ENCODE measurements at regions not wholly inside any gene's neighbourhood (a gene's known extent, or its start where the extent isn't known, plus 50 kb on each side); places are given as distances from the start of the nearest gene placed in this dataset.
"Not testable (repeated sequence)": the region's sequence is repeated elsewhere in the genome, so short reads cannot be mapped to it uniquely, and the experiment has no call there.

DNA sequence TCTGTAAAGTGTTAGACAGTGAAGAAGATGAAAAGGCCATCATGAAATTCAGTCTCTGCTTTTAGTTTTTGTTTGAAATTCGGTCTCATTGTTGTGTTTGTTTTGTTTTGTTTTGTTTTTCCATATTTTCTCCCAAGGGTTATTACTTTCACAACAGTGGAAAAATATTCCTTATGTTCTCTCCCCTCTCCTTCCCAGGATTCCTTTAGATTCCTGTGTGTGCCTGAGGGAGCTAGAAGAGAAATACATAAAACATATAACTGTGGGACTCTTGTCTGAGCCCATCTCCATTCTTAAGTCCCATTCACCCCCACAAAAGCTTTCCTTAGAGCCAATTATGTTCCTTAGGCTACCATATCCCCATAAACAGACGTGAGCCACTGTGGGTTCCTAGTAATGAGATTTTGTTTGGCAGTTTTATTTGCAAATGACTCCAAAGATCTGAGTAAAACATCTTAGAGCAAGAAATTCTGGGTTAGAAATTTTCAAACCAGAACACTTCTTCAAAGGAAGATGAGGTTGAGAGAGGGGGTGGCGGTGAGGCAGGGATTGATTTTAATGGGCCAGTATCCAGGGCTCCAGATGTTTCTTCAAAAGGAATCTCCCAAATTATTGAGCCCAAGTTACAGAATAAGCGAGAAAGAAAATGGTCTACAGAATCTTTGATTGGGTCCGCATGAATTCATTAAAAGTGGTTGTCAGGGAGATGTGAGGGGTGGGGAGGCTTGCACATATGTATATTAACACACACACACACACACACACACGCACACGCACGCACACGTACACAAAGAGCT lies 157.8 kb upstream of the TNP1 start:
- DNase-seq (ENCODE audit: low read depth in 2 of 2, low spot score in 1 of 2), result no peak

DNA sequence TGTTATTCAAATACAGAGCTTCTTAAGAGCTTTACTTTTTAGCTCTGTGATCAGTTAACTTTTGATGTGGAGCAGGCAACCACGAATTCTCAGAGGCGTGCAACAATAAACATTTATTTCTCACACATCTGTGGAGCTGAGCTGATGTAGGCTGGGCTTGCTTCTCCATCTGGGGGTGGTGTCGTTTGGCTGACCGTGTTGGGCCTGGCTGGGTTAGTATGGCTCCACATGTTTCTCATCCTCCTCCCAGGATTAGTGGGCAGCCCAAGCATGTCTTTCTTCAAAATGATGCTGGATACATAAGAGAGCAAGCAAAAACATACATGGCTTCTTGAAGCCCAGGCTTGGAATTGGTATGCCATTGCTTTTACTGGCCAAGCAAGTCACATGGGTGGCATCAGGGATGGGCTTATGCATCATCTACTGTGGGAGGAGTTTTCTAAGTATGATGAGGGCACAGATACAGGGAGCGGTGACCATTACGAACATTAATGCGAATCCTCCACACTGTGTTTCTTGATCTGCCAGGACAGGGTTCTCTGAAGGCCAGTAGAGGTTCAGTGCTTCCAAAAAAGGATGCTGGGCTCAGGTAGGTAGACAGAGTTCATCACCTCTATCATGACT lies 157.0 kb upstream of the TNP1 start:
- no peak for DNase-seq (ENCODE audit: low read depth in 2 of 2, low spot score in 1 of 2)

DNA sequence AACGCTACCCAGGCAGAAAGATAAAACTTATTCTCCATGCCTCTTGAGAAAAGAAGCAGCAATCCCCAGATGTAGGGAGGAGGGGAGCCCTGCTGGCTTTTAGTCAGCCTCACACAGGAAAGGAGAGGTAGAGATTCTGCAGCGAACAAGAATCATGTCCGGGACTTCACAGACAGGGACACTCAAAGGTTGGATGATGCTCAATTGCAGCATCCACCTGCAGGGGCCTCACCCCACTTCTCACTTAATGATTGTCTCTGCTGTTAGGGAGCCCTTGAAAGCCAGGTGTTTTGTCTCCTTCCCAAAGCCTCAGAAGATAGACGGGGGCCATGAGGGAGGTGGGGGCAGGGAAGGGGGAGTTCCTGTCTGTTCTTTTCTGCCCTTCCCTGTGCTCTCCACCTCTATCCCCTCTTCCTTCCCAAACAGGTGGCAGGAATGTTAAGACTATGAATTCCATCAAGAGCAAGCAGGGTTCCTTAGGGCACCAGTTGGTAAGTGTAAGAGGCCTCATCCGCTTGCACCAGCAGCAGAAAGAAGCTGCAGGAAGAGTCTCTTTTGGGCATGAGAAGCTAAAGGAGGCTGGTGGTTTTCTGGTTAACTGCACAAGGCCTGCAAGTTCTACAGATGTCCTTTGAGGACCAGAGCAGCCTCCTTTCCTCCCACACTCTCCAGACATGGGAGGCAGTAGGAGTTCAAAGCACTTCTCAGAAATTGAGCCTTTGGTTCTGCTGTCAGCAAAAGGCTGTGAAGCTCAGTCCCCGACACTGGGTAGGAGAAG lies 154.7 kb upstream of the TNP1 start:
- no peak for DNase-seq (ENCODE audit: low read depth in 2 of 2, low spot score in 1 of 2)

DNA sequence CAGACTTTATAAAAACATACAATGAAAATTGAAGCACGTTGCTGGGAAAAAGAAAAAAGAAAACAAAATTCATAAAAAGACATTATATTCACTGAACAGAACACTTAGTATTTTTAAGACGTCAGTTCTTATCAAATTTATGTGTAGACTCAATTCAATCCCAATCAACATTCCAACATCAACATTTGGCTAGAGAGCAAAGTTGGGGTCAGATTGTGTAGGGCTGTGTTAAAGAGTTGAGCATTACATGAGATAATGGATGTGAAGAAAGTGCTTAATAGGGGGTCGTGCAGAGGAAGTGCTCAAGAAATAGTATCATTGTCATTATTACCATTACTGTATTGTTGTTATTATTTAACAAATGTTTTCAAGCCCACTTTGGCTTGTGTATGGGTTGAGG lies 154.1 kb upstream of the TNP1 start:
- no peak for DNase-seq (ENCODE audit: low read depth in 2 of 2, low spot score in 1 of 2)

DNA sequence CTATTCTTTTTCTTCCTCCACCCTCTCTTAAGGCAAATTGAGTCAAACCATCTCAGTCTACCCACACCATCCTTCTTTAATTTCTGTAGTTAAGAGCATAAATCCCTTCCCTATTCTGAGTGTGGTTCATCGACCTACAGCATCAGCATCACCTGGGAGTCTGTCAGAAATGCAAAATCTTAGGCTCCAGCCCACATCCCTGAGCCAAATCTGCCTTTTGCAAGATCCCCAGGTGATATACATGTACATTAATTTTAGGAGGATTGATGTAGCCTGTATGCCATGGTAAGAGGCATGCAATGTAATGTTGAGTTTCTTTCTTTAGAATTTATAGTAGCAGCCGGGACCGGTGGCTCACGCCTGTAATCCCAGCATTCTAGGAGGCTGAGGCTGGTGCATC lies 151.7 kb upstream of the TNP1 start:
- no peak for DNase-seq (ENCODE audit: low read depth in 2 of 2, low spot score in 1 of 2)

DNA sequence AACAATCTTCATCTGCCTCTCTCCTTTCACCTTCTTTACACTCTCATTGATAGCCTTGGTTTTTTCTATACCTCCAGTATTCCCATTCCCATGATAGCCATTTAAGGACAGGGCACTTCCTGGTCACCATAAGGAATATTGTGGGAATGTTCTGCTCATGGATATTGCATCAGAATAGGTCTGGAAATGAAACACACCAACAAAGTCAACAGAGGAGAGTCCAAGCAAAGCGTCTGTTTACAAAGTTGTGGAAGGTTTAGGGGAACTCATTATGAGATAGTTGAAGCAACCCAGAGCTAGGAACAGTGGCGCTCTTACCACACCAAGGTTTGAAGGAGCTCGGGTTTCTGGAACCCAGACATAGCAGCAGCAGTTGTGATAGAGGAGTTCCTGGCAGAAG lies 150.3 kb upstream of the TNP1 start:
- no peak for DNase-seq (ENCODE audit: low read depth in 2 of 2, low spot score in 1 of 2)

DNA sequence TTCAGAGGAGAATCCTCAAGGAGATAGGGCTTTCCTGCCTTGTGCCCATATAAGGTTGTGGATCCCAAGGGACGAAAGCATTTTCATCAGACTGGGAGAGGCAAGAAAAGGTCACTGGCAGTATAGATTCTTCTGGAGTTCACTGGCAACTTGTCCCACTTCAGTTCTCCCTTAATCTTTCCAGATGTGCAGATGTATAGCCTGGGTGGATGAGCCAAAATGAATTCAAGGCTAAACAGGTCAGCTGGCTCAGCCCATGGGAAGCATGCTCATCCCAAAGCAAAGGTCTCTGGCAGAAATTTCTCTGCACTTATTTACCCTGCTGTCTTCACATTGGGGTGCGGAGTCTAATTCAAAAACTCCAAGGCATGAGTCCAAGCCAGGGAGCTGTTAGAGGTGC lies 148.9 kb upstream of the TNP1 start:
- DNase-seq (ENCODE audit: low read depth in 2 of 2, low spot score in 1 of 2), result no peak

DNA sequence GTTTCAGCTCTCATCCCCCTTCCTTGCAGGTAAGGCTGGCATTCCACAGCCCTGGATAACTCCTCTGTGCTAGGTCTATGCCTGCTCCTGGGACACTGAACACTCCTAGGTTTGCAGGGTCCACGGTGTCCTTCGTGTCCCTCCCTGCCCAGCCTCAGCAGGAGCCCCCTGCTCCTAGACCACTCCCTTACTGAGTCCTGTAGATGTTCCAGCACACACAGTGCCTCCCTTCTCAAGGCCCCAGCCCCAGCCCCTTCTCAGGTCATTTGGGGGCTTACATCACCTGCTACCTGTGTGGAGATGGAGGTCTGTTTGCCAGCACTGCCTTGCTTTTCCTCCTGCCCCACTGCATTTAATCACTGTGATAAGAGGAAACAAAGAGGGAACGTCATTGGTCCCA lies 146.4 kb upstream of the TNP1 start:
- DNase-seq (ENCODE audit: low read depth in 2 of 2, low spot score in 1 of 2), result no peak

DNA sequence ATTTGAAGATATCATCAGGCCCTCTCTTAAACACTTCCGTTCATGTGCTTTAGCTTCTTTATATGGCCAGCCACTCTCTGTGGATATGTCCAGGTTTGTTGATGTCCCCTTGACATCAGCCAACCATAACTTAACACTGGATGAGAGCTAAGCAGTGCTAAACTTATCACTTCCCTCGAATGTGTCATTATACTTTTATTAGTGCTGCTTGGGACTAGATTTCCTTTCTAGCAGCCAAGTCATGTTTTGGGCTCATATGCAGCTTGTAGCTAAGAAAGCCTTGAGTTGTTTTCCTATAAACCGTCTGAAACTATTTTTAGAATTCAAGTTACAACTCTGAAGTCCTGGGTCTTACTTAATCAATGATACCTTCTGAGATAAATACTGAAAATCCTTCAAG lies 144.8 kb upstream of the TNP1 start:
- no peak for DNase-seq (ENCODE audit: low read depth in 2 of 2, low spot score in 1 of 2)

DNA sequence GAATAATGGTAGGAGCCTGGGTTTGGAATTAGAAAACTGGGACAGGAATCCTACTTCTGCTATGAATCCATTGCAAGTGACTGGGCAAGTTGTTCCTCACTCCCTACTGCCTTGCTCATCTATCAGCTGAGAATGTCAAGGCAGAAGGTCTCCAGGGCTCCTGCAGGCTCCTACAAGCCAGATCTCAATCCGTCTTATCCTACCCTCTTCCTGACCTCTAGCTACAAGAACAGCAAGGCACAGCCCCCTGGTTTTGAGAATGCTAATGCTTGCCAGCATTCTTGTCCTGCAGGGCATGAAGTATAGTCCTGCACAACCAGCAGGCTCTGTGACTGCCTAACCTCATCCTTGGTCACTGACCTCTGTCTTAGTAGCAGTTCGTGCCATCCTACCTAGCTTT lies 141.9 kb upstream of the TNP1 start:
- no peak for DNase-seq (ENCODE audit: low read depth in 2 of 2, low spot score in 1 of 2)

DNA sequence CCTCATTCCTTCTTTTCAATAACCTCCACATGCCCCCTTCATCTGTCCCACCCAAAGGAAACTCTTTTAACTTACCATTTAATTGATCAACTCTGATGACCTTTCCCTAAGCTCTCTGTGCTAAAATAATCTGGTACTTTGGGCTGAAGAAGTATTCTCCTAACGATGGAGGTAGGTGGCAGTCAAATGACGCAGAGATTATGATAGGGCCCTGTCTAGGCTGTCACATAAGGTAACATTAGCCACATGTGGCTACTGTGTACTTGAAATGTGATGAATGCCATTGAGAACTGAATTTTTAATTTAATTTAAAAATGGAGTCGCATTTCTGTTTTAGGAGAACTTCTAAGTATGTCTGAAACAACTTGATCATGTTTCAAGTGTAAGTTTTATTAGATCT lies 140.5 kb upstream of the TNP1 start:
- no peak for DNase-seq (ENCODE audit: low read depth in 2 of 2, low spot score in 1 of 2)

DNA sequence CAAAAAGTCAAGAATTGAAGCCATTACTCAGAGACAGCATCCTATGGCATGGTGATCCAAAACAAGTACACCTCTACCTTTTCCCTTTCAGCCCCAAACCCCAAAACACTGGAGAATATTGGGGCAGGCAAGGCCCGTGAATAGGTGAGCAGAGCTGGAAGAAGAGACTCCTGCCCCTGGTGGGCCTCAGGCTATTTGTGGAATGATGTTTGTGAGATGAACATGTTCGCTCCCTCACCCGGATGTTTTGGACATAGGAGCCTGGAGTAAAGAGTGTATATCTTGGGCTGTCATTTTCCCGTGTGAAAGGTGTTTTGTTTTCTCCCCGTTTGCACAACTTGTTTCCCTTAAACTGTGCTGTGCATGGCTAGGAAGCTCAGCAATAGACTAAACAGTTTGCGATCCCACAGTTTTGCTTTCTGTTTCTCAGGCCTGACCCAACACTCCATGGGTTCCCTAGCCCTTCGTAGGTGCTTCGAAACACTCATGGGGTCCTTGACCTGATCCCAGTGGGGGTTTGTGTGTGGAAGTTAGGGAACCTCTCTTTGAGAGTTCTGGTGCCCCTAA lies 136.5 kb upstream of the TNP1 start:
- DNase-seq (ENCODE audit: low read depth in 2 of 2, low spot score in 1 of 2), result no peak

DNA sequence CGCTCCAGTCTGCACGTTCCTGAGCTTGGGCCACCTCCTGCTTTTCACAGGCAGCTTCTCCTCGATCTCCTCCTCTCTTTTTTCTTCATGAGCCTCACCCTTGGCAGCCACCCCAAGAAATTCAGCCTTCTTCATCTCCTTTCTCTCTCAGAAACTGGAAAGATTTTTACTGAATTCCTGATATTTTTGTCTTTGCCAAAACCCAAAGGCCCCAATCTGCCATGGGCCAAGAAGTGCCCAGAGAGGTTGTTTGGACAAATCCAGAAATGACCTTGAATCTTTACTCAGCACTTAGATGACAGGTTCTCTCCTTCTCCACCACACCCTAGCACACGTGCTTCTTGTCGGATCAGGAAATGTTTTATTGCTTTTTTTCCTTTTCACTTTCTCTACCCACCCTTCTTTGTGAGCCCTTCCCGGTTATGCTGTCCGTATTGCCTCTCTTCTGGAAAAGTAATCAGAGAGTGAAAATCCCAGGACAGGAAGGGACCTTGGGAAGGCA lies 134.5 kb upstream of the TNP1 start:
- DNase-seq (ENCODE audit: low read depth in 2 of 2, low spot score in 1 of 2), result no peak

DNA sequence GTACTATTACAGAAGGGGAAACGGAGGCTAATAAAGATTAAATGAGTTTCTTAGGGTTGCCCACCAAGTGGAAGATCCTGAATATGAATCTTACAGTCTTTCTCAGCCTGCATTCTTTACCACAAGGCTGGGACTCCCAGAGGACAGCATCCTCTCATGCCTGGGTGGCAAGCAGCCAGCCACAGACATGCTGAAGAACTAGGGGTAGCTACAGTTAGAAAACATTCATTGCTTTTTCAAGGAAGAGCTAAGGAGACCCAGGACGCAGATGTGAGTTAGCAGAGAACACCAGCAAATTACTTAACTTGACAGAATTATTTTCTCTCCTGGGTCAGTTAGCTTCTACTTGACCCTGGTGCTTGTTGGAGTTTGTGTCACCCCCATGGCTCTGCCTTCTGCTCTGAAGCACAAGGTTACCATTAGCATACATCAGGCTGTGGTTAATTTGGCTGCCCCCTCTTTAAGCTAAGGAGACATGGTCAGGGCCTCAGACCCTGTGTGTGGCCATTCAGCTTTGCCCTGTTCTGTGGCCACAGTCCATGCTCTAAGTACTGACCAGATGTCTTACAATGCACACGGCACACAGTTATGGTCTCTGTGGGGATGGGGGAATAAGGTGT lies 132.3 kb upstream of the TNP1 start:
- DNase-seq (ENCODE audit: low read depth in 2 of 2, low spot score in 1 of 2), result no peak

DNA sequence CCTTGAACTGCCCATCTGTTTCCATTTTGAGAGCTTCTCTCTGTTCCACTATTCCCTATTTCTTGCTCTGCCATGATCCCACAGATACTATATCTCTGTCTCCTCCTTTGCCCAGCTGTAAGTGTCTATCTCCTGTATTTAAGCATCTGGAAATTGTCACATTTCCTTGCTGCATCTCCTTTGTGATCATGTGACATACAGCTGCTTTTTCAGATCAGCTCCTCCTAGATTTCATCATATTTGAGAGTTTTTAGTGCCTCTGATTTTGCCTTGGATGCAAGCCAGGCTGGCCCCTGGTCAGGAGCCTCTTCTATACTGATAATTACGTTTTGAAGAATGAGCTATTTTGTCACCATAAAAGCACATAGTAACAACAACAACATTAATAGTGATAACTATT lies 131.7 kb upstream of the TNP1 start:
- DNase-seq (ENCODE audit: low read depth in 2 of 2, low spot score in 1 of 2), result no peak

DNA sequence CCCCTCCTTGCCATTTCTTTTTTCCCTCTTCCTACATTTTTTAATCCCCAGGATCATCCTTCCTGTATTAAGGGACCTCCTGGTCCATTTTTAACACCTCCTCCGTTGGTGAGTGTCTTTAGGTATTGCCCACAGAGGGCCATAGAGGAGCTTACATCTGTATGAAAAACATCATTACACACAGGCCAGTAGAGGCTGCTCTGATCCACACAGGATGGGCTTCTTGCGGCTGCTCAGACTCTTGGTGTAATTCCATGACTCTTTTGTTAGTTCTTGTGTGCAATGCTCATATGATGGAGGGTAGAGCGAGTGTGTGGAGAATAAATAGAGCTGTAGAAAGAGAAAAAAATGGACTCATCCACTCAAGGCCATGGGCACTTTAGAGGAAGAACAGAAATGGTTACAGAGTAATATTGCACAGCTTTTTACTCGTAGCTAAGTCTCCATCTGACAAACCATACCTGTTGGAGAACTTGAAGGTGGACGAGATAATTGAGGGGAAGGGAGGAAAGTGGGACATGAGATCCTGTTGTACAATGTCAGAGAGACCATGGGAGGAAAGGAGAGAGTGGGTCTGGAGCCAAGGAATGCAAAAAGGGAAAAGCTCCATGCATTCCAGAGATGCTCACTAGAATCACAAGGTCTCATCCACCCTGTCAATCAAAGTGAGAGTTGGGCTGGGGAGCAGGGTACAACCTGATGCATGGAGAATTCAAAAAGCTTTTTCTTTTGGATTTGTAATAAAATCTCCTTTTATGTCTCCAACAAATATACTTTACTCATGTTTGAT lies 129.7 kb upstream of the TNP1 start:
- DNase-seq (ENCODE audit: low read depth in 2 of 2, low spot score in 1 of 2), result no peak

DNA sequence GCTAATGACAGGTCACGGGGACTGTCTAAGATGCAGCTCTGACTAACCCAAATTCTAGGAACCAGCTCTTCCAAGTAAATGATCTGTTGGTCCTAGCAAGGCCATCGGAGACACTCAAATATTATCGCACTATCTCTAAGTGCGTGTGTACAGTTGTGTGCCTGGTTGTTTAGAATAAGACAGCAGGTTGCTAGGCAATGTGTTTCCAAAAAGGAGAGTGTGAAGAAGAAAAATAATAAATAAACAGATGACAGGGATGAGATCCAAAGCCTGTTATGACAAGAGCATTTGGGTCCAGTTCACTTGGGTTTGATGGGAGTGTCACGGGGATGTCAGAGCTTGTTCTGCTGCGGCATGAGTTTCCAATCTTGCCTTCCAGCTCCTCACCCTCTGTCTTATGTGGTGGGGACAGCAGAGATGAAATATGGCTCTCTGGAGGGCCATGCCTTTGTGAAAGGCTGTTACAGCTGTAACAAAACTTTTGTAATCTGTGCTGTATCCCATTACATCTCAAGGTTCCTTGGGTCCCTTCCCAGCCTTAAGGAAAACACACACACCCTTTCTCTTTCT lies 127.5 kb upstream of the TNP1 start:
- no peak for DNase-seq (ENCODE audit: low read depth in 2 of 2, low spot score in 1 of 2)

DNA sequence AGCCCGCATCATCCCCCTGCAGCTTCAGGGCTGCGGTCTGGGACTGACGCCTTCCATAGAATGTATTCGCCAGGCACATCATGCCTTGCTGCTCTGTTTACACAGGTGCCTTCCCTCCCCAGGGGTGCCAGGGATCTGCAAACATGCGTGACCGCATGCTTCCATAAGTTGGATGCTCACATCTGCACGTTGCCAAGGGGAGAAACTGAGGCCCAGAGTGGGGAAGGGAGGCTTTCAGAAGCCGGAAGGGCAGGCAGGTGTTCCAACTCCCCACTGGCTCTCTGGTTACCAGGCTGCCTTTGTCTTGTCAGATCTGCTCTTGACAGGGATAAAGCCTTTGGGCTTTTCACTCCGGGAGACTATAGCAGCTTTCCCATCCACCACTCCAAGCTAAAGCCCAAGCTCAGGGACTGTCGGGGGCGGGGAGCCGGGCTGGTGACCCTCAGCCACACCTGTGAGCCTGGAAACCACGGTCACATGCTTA lies 125.8 kb upstream of the TNP1 start:
- DNase-seq (ENCODE audit: low read depth in 2 of 2, low spot score in 1 of 2), result no peak

DNA sequence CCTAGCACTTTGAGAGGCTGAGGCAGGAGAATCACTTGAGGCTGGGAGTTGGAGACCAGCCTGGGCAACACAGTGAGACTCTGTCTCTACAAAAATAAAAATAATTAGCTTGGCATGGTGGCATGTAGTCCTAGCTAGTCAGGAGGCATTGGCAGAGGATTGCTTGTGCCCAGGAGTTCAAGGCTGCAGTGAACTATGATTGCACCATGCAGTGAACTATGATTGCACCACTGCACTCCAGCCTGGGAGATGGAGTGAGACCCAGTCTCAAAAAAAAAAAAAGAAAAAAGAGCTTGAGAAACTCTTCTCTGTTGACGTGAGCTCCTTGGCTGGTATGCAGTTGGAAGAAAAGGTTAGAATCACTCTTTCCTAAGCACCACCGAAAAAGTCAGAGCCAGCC lies 125.1 kb upstream of the TNP1 start:
- no peak for DNase-seq (ENCODE audit: low read depth in 2 of 2, low spot score in 1 of 2)

DNA sequence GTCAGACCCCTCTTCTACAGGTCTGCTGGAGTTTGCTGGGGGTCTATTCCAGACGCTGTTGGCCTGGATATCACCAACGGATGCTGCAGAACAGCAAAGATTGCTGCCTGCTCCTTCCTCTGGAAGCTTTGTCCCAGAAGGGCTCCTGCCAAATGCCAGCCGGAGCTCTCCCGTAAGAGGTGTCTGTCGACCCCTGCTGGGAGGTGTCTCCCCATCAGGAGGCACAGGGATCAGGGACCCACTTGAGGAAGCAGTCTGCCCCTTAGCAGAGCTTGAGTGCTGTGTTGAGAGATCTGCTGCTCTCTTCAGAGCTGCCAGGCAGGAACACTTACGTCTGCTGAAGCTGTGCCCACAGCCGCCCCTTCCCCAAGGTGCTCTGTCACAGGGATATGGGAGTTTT lies 122.1 kb upstream of the TNP1 start:
- not testable (repeated sequence) for DNase-seq (ENCODE audit: low read depth in 2 of 2, low spot score in 1 of 2)

Measured in stimulated activated CD8-positive, alpha-beta memory T cell treated with anti-CD3 and anti-CD28 coated beads, Interleukin-4, amount 100 ng/mL, for 1 hour (primary cell).